ENCODE measurements at regions not wholly inside any gene's neighbourhood (a gene's known extent, or its start where the extent isn't known, plus 50 kb on each side); places are given as distances from the start of the nearest gene placed in this dataset.

DNA sequence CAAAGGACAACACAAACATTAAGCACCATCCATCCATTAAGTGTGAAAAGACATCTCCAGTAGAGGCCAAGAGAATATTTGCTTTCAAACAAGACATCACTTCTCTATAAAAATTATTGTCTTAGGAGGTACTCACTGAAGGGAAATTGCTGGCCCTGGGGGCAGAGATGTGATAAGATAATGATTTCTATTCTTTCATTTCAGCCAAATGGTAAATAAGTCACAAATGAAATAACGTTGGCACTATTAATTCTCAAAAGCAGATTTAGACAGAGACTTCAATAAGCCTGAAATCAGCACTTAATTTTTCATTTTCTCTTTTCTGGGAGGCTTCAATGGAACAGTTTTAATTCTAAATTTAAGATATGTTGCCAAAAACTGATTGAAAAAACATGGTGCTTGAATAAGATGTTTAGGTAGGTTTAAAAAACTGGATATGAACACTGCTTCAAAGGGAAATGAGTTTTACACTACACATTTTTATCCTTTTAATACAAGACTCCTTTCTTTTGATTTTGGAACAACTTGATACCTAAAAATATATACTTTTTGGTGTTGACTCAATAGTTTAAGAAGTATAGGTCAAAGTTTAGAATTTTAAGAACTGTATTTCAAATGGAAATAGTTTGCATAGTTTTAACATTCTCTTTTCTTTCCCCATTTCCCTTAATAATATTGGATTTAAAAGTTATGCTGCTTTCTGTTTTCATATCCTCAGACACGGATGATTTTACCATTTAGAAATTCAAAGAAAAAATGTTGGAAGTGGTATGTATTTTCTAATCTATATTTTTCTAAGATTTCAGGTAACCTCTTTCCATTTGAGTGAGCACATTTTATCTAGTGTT lies 204.0 kb downstream of the AHR start:
- DNase-seq (no peak), FAIRE-seq (no peak)
- no peaks in the 10 kb centered on the region for H3K9me3 ChIP-seq (ENCODE audit: control insufficient read depth in 2 of 2, insufficient read depth in 1 of 2, low read depth in 1 of 2, low read length in 1 of 2)
- H3K4me1 ChIP-seq (ENCODE audit: control insufficient read depth in 3 of 3, insufficient read depth in 2 of 3, low read depth in 1 of 3, low read length in 2 of 3): peaks cover 2 to 5% (median 3%) of the 10 kb centered on the region in 3 donors
- H3K27ac ChIP-seq (ENCODE audit: low read depth in 1 of 3, low read length in 2 of 3): no peak overlapping the region
- H3K36me3 ChIP-seq (ENCODE audit: control insufficient read depth in 3 of 3, insufficient read depth in 2 of 3, low read depth in 1 of 3, low read length in 3 of 3): no peaks in the 10 kb centered on the region
- 61 to 82% (median 65%) methylated on average over 2 of the region's 2 CpGs for WGBS, 3 donors
- no peaks in the 10 kb centered on the region for H3K27me3 ChIP-seq (ENCODE audit: control insufficient read depth in 3 of 3, insufficient read depth in 3 of 3, low read length in 3 of 3)
- no peak overlapping the region for H3K4me3 ChIP-seq (ENCODE audit: low read depth in 1 of 3, low read length in 3 of 3)

DNA sequence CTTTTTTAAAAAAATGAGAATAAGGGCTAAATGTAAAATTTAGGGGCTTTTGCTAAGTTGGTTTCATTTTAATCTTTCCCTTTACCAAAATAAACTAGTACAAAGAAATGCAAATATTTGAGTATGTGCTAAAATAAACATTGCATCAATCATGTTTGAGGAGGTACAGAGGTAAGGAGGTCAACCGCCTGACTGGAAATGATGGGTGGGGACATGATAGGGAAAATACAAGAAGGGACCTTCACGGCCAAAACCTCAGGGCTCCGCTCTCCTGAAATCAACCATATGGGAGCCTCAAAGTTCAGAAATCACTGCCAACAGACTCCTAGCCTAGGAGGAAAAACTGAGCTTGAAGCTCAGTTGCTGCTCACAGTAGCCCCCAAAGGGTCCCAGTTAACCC lies 207.6 kb downstream of the AHR start:
- Histone ChIP-seq H3K9me3 (ENCODE audit: control insufficient read depth in 2 of 2, insufficient read depth in 1 of 2, low read depth in 1 of 2, low read length in 1 of 2) (no peaks in the 10 kb centered on the region), H3K27ac (ENCODE audit: low read depth in 1 of 3, low read length in 2 of 3) (no peak overlapping the region), H3K27me3 (ENCODE audit: control insufficient read depth in 3 of 3, insufficient read depth in 3 of 3, low read length in 3 of 3) (no peaks in the 10 kb centered on the region), H3K36me3 (ENCODE audit: control insufficient read depth in 3 of 3, insufficient read depth in 2 of 3, low read depth in 1 of 3, low read length in 3 of 3) (no peaks in the 10 kb centered on the region), H3K4me3 (ENCODE audit: low read depth in 1 of 3, low read length in 3 of 3) (no peak overlapping the region), H3K4me1 (ENCODE audit: control insufficient read depth in 3 of 3, insufficient read depth in 2 of 3, low read depth in 1 of 3, low read length in 2 of 3) (peaks cover 0 to 10% (median 3%) of the 10 kb centered on the region in 3 donors)
- 7 to 28% (median 26%) methylated on average over 3 of the region's 3 CpGs for WGBS, 3 donors
- peak; percentile 21 to 55 for DNase-seq
- FAIRE-seq: no peak

DNA sequence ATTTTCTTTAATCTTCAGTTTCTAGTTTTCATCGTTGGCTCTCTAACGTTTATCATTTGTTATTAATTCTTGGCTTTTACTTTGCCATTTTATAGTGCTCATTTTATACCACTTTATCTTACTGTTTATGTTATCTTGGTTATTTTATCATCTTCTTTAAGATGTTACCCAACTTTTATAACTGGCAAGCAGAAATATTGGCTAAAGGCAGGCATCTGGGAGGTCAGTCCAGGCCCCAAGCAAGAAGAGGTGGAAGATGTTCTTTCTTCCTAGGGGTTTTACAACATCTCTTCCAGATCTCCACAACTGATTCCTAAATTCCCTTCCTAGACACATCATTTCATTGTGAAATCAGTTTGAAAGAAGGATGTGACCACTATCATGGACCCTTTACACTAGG lies 208.1 kb downstream of the AHR start:
- H3K9me3 ChIP-seq (ENCODE audit: control insufficient read depth in 2 of 2, insufficient read depth in 1 of 2, low read depth in 1 of 2, low read length in 1 of 2): no peaks in the 10 kb centered on the region
- no peaks in the 10 kb centered on the region for H3K27me3 ChIP-seq (ENCODE audit: control insufficient read depth in 3 of 3, insufficient read depth in 3 of 3, low read length in 3 of 3)
- no peak overlapping the region for H3K4me3 ChIP-seq (ENCODE audit: low read depth in 1 of 3, low read length in 3 of 3)
- FAIRE-seq (no peak), DNase-seq (no peak)
- peaks cover 0 to 10% (median 3%) of the 10 kb centered on the region in 3 donors for H3K4me1 ChIP-seq (ENCODE audit: control insufficient read depth in 3 of 3, insufficient read depth in 2 of 3, low read depth in 1 of 3, low read length in 2 of 3)
- H3K27ac ChIP-seq (ENCODE audit: low read depth in 1 of 3, low read length in 2 of 3): no peak overlapping the region
- H3K36me3 ChIP-seq (ENCODE audit: control insufficient read depth in 3 of 3, insufficient read depth in 2 of 3, low read depth in 1 of 3, low read length in 3 of 3): no peaks in the 10 kb centered on the region
- 15 to 37% (median 35%) methylated on average over 2 of the region's 2 CpGs for WGBS, 3 donors

DNA sequence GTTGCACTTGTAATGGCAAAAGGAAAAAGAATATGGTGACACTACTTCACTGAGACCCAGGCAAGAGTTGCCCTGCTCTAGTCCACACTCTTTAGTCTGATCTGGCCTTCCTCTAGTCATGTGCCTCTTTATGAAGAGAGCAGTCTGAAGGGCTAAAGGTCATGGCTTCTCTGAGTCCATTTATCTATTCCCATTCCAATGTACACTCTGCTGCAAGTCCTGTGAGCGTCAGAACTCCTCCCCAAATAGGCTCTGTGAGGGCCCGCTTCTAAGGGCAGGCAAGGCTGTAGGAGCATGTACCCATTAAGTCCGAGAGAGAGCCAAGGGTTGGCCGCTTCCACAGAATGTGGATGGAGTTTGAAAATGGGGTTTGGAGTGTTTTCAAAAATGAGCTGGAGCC lies 209.3 kb downstream of the AHR start:
- Histone ChIP-seq H3K27me3 (ENCODE audit: control insufficient read depth in 3 of 3, insufficient read depth in 3 of 3, low read length in 3 of 3) (no peaks in the 10 kb centered on the region), H3K4me3 (ENCODE audit: low read depth in 1 of 3, low read length in 3 of 3) (no peak overlapping the region), H3K27ac (ENCODE audit: low read depth in 1 of 3, low read length in 2 of 3) (no peak overlapping the region), H3K9me3 (ENCODE audit: control insufficient read depth in 2 of 2, insufficient read depth in 1 of 2, low read depth in 1 of 2, low read length in 1 of 2) (no peaks in the 10 kb centered on the region), H3K4me1 (ENCODE audit: control insufficient read depth in 3 of 3, insufficient read depth in 2 of 3, low read depth in 1 of 3, low read length in 2 of 3) (peaks cover 0 to 10% (median 3%) of the 10 kb centered on the region in 3 donors), H3K36me3 (ENCODE audit: control insufficient read depth in 3 of 3, insufficient read depth in 2 of 3, low read depth in 1 of 3, low read length in 3 of 3) (no peaks in the 10 kb centered on the region)
- WGBS, 3 donors: 90 to 97% (median 91%) methylated on average over 4 of the region's 4 CpGs
- FAIRE-seq (no peak), DNase-seq (peak in 1 of 2 donors; percentile 35)

DNA sequence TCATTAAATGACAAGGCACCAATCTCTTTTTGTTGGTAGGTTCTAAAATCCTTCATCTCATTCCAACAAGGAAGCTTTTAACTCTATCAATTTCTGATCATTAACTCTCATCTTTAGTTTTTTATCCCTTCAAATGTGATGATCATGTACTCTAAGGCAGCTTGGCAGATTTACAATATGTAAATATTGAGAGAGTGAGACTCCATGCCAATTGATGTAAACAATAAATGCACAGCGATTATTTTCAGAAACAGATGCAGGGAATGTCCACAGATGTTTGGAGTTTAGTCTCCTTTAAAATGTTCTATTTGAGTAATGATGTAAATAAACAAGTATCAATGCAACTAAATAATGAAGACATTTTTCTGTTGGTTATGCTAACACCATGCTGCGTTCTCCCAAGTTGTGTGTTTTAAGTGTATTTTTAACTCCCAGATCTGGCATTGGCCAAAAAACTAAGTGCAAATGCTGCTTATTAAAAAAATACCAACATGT lies 213.8 kb downstream of the AHR start:
- Histone ChIP-seq H3K9me3 (ENCODE audit: control insufficient read depth in 2 of 2, insufficient read depth in 1 of 2, low read depth in 1 of 2, low read length in 1 of 2) (no peaks in the 10 kb centered on the region), H3K27me3 (ENCODE audit: control insufficient read depth in 3 of 3, insufficient read depth in 3 of 3, low read length in 3 of 3) (no peaks in the 10 kb centered on the region), H3K27ac (ENCODE audit: low read depth in 1 of 3, low read length in 2 of 3) (no peak overlapping the region), H3K36me3 (ENCODE audit: control insufficient read depth in 3 of 3, insufficient read depth in 2 of 3, low read depth in 1 of 3, low read length in 3 of 3) (no peaks in the 10 kb centered on the region), H3K4me3 (ENCODE audit: low read depth in 1 of 3, low read length in 3 of 3) (no peak overlapping the region), H3K4me1 (ENCODE audit: control insufficient read depth in 3 of 3, insufficient read depth in 2 of 3, low read depth in 1 of 3, low read length in 2 of 3) (peaks cover 0 to 6% (median 0%) of the 10 kb centered on the region in 3 donors)
- FAIRE-seq: no peak
- DNase-seq: no peak
- WGBS, 3 donors: 58 to 66% (median 62%) methylated on average over 2 of the region's 2 CpGs

DNA sequence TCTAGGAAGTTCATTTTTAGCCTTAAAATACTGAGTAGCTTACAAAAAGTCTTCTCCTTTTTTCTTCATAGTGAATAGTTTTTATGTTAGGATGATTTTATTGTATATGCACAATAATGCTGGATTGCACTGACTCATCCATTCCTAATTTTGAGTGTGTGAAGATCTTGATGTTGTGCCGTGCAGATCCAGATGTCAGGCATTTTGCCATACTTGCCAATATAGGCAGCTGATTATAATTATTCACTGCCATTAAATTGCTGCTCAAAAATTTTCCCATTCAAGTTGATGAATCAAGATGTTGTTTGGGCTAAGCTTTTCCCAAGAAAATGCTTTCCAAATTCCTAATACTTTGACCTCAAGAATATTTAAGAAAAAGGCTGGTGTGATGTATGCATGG lies 218.3 kb downstream of the AHR start:
- no peak for FAIRE-seq

DNA sequence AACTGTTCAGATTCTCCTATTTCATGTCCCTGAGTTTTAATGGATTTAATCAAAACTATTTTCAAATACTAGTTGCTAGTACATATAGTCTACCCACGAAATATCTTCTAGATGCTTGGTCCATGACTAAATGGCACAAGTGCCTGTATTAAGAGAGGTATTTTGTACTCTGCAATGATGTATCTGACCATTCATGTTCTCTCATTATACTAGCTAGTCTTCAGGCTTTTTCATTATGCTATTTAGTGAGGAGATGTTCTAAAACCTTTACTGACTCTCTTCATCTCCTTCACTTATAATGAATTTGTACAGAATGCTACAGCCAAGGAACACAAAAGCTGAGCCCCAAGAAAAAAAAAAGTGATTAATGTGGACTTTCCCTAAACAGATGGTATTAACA lies 222.5 kb downstream of the AHR start:
- Histone ChIP-seq H3K27ac (ENCODE audit: low read depth in 1 of 3, low read length in 2 of 3) (no peak overlapping the region), H3K9me3 (ENCODE audit: control insufficient read depth in 2 of 2, insufficient read depth in 1 of 2, low read depth in 1 of 2, low read length in 1 of 2) (no peaks in the 10 kb centered on the region), H3K27me3 (ENCODE audit: control insufficient read depth in 3 of 3, insufficient read depth in 3 of 3, low read length in 3 of 3) (no peaks in the 10 kb centered on the region), H3K36me3 (ENCODE audit: control insufficient read depth in 3 of 3, insufficient read depth in 2 of 3, low read depth in 1 of 3, low read length in 3 of 3) (no peaks in the 10 kb centered on the region), H3K4me1 (ENCODE audit: control insufficient read depth in 3 of 3, insufficient read depth in 2 of 3, low read depth in 1 of 3, low read length in 2 of 3) (peaks cover 0 to 17% (median 3%) of the 10 kb centered on the region in 3 donors), H3K4me3 (ENCODE audit: low read depth in 1 of 3, low read length in 3 of 3) (no peak overlapping the region)
- FAIRE-seq (no peak), DNase-seq (no peak)
- WGBS, 3 donors: 87 to 91% (median 91%) methylated on average over 1 of the region's 1 CpG

More for the DNA sequence above, 218.3 kb downstream of the AHR start:
- no peaks in the 10 kb centered on the region for H3K4me1 ChIP-seq (ENCODE audit: control insufficient read depth in 3 of 3, insufficient read depth in 2 of 3, low read depth in 1 of 3, low read length in 2 of 3)
- WGBS, 3 donors: 70 to 81% (median 72%) methylated on average over 1 of the region's 1 CpG
- no peaks in the 10 kb centered on the region for H3K36me3 ChIP-seq (ENCODE audit: control insufficient read depth in 3 of 3, insufficient read depth in 2 of 3, low read depth in 1 of 3, low read length in 3 of 3)
- no peak overlapping the region for H3K27ac ChIP-seq (ENCODE audit: low read depth in 1 of 3, low read length in 2 of 3)
- H3K9me3 ChIP-seq (ENCODE audit: control insufficient read depth in 2 of 2, insufficient read depth in 1 of 2, low read depth in 1 of 2, low read length in 1 of 2): no peaks in the 10 kb centered on the region
- no peaks in the 10 kb centered on the region for H3K27me3 ChIP-seq (ENCODE audit: control insufficient read depth in 3 of 3, insufficient read depth in 3 of 3, low read length in 3 of 3)
- no peak for DNase-seq
- H3K4me3 ChIP-seq (ENCODE audit: low read depth in 1 of 3, low read length in 3 of 3): no peak overlapping the region

DNA sequence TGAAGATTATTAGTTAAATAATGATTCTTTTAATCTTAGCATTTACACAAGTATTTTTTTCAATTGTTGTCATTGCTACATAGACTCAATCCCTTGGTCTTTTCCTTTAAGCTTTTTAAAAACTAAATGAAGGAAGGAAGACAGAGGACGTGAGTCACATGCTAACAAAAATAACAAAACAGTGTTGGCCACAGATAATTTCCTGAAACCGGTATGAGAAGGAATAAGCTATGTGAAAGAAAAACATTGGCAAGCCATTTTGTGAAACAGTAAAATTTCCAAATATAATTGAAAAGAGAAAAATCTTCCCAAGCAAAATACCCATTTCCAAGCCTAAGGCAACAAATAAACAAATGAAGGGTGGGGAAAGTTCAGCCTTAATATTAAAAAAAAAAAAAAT lies 223.0 kb downstream of the AHR start:
- Histone ChIP-seq H3K9me3 (ENCODE audit: control insufficient read depth in 2 of 2, insufficient read depth in 1 of 2, low read depth in 1 of 2, low read length in 1 of 2) (no peaks in the 10 kb centered on the region), H3K4me1 (ENCODE audit: control insufficient read depth in 3 of 3, insufficient read depth in 2 of 3, low read depth in 1 of 3, low read length in 2 of 3) (peaks cover 0 to 17% (median 3%) of the 10 kb centered on the region in 3 donors), H3K27ac (ENCODE audit: low read depth in 1 of 3, low read length in 2 of 3) (no peak overlapping the region), H3K27me3 (ENCODE audit: control insufficient read depth in 3 of 3, insufficient read depth in 3 of 3, low read length in 3 of 3) (no peaks in the 10 kb centered on the region), H3K36me3 (ENCODE audit: control insufficient read depth in 3 of 3, insufficient read depth in 2 of 3, low read depth in 1 of 3, low read length in 3 of 3) (no peaks in the 10 kb centered on the region), H3K4me3 (ENCODE audit: low read depth in 1 of 3, low read length in 3 of 3) (no peak overlapping the region)
- WGBS, 3 donors: 34 to 76% (median 70%) methylated on average over 2 of the region's 2 CpGs
- no peak for FAIRE-seq
- no peak for DNase-seq
